HG03064 (cell line): ENCODE measurements at regions not wholly inside any gene's neighbourhood (a gene's known extent, or its start where the extent isn't known, plus 50 kb on each side); places are given as distances from the start of the nearest gene placed in this dataset.

Experiments used
- ATAC-seq: cut with Tn5 transposase; IDR thresholded peaks from one replicate; pipeline ENCODE4 v1.9.1; 2021; ENCODE audit warnings: low read depth; ENCODE audit not compliant: unreplicated experiment

DNA sequence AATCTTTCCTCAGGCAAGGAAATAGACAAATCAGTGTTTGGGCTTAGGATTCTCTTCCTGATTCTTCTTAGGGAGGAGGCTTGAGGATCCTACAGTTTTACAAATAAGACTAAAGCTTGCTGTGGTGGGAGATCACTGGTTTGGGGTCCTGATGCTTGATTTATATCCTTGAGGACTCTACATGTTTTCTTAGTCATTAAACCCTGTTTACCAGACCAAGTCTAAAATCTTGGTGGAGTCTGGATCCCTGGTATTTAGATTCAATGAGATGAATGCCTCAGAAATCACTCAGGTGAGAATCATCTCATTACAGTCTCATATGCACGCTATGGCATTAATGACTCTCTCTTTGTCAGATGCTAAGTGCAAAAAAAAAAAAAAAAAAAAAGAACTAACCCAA, 304.3 kb upstream of the SALL1 start:
- no peak for ATAC-seq

DNA sequence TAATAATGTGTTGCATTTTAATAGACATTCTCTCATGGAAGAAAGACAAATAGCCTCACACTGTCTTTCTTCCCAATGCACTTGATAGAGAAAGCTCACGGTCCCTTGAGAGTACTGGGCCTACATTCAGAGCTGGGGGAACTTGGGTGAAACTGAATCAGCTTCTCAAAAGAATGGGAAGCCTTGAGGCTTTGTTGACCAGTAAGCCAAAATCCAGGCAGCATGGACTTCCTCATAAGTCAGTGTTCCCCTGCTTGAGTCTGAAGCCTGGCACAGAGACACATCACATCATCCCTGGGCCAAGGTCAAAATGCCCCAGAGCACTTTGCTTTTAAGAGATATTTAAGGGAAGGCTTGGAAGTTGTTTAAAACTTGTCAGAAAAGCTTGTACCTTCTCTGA, 302.2 kb upstream of the SALL1 start:
- no peak for ATAC-seq

DNA sequence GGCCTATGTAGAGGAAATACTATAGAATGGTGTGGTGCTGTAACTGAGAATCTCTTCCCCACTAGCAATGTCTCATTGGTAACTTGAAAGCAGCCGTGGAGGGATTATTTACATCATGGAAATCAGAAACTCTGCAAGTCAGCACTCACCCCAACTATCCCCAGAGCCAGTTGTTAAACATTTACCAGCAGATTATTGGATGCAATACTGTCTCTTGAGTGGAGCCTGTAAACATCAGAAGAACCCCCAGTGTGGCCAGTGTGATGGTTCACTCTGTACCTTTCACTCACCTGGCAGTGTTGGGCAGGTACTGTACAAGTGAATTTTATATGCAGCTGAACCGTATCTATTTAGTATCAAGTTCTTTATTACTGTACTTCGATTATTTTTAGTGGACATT, 299.8 kb upstream of the SALL1 start:
- no peak for ATAC-seq

DNA sequence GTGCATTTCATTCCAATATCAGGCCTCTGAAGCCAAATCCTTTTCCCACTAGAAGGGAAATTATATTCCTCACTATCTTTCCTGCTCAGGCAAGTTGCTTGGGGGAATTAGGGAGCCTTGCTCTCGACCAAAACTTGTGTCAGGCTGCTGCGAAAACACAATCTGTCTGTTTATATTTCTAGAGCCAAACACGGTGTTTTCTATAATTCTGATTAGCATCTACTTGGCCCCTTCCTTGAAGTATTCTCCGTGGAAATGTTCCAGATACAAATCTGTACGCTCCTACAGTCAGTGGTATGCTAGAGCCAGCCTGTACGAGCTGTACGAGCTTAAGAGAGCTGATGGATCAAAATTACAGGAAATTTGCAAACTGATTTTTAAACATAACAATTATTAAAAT, 299.3 kb upstream of the SALL1 start:
- ATAC-seq, result no peak

DNA sequence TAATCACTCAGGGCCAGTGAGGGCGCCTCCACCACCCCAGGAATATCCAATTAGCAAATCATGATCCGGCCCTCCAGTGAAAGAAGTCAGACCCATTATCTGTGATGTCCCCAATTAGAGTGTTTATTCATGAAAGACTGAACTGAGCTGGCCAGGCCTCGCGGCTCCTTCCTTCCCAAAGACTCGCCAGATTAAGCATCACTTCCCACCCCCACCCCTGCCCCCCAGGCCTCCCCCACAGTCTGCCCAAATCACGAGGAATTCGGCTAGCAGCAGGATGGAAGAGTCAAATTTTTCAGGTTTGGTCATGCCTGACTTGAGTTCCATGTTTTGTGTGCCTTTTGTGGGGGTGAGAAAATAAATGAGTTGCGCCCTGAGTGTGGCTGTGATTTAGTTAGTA, 298.4 kb upstream of the SALL1 start:
- ATAC-seq, result no peak

DNA sequence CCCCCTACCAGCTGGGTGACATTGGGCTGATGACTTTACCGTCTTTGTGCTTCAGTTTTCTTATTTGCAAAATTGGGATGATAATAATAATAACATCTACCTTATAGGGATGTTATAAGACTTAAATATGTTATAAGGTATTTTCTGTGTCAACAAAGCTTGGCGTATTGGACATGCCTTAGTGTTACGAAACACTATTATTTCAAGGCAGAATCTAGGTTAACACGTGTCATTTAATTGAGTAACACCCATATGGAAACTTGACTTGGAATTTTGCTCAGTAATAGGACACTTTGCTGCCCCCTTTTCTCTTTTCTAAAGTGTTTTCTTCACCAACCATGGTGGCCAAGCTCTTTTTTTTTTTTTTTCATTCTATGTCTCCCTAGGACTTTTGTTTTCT, 294.2 kb upstream of the SALL1 start:
- ATAC-seq, result no peak

DNA sequence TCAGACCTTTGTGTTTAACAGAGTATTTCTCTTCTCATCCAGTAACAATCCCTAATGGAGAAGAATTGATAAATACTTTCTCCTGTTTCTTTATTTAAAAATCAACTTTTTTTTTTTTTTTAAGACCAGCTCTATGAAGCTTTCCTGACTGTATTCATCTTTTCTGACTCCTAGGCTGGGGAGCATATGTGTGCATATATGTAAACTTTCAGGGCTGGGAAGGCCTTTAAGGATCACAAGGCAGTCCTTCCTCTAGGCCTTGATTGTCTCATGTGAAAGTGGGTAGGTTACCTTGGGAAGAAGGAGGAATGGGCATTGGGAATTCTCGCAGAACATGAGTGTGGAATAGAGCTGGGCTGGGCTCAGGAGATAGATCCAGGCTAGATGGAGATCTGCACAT, 292.9 kb upstream of the SALL1 start:
- ATAC-seq, result no peak

DNA sequence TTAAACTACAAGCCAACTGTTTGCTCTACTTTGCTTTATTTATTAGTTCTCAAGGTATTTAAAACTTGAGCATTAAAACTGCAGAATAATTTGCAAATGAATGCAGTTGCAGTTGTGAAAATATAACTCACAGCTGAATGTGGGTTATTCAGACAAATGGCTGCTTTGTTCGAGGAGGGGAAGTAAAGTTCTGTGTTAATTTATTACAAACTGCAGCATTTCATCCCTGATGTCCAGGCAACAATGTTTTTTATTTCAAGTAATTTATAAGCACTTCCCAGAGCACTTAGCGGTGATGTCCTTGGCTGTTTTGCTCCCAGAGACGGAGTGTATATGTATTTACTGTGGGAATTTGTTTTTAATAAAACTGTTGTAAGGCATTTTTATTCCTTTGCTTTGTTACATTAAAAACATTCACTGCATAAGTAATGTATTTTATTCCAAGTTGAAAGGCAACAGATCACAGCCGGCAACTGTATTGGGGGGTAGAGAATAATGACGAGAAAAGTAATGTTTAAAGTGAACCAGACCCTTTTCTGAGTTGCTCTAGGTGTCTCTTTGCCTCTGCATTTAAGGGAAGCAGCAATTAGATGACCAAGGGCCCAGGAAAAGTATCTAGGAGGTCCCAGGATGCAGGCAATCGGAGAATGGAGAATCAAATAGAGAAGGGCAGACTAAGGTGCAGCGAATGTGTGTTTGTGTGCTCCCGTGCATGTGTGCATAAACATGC, 291.2 kb upstream of the SALL1 start:
- ATAC-seq, result no peak

DNA sequence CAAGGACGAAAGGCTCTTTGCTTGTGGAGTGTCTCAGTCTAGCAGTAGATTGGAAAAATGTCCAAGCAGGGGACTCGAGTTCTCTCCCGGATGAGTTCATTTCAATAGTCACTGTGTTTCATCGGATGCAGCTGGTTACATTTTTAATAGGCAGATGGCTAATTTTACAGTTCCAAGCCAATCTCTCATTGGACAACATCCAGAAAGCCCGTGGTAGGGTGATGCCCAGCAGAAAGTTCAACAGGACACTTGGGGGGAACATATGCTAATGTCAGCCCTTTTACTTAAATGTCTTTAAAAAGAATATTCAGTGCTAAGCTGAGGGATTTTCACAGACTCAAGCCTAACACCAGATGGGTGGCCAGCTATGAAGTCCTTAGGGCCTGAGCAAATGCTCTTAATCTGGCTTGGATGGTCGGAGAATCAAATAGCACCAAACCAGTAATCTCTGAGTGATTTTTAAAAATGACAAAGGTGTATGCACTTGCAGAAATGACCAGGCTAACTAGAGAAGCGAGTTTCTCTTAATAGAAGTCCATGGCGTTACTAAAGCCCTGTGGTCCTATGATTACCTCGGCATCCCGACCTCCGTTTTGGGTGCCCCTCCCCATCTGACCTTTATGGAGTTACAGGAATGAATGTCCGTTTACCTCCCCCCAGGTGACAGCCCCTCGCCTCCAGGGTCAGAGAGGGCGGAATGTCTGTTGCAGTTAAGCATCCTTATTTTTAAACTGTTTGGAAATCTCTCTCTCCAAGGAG, 289.2 kb upstream of the SALL1 start:
- ATAC-seq, result no peak

DNA sequence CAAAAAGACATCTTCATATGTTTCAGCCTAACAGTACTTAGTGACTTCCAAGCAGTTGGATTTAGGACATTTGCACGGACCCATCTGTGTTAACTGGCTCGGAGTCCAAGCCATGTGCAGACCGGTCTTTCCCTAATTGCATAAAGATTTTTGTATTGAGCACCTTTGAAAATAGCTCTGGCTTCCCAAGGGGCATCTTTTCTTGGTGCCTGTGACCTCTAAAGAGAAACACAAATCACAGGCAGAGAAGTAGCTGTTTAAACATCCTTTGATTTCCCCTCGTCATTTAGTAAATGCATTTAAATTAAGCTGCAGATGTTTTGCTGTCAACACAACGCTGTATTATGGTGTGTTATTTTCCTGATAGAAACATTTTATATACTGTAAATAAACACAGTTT, 288.2 kb upstream of the SALL1 start:
- ATAC-seq, result no peak

DNA sequence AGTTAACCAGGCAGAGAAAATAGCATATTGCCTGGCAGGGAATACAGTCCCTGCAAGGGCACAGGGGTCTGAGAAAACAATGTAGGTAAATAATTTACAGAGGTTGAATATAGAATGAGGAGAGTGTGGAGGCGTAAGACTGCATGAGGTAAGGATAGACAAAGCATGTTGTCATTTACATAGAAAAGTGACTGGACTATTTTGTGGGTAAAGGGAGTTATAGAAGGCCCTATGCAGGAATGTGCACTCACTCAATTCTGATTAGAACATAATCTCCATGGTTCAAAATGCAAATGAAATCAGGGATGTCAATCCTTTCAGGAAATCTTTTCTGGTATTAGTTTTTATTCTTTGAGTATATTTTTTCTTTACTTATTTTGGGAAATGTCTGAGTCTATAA, 285.7 kb upstream of the SALL1 start:
- no peak for ATAC-seq

DNA sequence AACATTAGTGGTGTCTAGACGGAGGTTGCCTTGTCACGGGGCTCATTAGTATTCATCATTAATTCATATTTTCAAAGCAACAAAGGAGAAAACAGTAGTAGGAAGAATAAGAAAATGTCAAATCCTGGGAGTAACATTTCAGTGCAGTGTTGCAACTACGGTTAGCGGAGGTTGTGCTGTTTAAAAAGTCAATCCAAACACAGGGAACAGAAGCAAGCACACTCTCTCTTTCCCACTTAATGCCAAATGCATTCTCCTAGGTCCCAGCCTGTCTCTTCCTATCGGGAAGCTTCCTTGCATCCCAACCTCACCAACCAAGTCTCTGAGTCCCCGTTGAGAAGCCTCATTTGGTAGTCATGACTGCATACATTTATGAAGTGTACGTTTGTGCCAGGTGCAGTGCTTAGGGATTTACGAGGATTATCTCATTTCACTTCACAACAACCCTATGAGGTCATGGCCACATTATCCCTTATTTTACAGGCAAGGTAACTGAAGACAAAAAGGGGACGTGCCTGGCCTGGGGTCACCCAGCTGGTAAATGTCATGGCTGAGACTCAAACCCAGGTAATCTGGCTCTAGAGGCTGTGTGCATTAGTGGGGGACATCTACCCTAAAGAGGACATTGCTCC, 283.6 kb upstream of the SALL1 start:
- no peak for ATAC-seq

DNA sequence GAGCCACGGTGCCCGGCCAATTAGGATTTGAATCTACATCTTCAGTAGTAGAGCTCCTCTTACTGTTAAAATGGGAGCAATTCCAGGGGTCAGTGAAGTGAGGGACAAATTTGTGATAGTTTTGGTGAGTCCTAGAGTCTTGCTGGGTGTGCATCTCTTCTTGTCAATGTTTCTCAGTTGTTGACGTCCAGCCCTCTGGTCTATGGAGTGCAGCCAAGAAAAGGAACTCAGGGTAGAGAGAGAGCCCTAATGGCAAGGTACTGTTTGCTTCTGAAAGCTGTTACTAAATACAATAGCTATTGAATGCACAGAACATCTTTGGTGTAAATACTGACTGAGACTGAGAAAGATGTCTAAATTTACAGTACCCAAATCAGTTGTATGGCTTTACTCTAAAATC, 282.5 kb upstream of the SALL1 start:
- ATAC-seq, result no peak

DNA sequence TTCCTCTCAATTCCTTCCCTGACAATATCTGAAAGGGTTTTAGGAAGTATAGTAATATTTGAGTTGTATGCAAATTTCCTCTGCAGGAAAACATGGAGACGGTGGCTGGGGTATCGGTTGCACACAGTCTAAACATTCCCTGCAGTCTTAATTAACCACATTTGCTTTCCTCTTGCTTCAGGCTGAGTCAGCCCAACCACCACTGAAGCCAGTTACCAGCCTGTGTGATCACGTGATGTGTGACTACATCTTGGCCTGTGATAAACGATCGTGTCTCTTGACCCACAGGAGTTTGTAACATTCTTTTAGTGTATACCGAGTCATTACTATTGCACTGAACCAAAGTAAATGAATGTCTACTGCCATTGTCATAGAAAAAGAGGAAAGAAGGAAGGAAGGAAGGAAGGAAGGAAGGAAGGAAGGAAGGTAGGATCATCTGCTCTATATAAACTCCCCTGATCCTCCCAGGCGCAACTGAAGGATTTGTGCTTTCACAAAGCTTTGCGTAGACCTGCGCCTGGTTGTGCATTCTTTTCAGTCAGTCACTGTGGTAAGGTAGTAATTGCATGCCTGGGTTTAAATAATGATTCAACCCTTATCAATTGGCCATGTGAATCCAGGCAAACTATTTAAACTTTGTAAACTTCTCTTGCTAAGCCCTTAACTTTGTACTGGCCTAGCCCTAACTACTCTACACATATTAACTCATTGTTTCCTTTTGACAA, 280.6 kb upstream of the SALL1 start:
- no peak for ATAC-seq

DNA sequence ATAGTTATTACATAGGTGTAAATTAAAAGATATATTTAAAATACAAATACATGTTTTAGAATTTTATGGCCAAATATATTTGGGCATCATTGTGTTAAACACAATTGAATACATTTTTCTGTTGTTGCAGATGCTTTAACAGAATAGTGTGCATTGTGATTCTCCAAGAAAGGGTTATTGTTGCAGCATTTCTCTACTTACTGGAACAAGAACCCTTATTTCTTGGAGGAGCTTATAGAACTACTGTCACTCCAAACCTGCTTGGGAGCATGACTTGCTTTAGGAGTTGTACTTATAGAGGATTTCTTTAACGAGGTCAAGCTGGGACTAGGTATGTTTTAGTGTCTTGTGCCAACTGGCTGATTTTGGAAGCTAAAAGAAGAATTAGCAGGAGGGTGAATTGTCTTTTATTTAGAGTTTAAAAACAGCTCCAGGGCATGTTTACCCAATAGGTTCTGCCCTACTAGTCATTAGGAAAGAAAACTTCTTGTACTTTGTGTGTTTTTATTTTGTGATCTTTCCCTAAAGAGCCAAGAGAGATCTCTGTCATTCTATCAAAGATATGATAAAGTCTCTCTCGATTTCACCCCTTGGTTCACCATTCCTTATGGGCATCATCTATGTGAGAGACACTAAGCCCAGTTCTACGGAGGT, 279.8 kb upstream of the SALL1 start:
- ATAC-seq, result no peak

DNA sequence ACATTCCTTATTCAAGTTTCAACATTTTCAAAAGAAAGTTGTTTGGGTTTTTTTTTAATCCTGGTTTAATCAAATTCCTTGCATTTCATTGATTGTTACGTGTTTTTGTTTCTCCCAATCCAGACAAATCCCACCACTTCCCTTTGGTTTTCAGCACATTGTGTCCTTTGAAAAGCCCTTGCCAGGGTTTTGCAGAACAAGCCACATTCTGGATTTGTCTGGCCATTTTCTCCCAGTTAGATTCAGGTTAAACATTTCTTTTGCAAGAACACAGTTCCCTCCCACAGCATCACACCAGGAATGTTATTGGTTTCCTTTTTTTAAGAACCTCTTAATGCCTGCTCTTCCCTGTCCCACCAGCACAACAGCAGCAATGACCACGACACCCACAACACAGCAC, 278.0 kb upstream of the SALL1 start:
- no peak for ATAC-seq

DNA sequence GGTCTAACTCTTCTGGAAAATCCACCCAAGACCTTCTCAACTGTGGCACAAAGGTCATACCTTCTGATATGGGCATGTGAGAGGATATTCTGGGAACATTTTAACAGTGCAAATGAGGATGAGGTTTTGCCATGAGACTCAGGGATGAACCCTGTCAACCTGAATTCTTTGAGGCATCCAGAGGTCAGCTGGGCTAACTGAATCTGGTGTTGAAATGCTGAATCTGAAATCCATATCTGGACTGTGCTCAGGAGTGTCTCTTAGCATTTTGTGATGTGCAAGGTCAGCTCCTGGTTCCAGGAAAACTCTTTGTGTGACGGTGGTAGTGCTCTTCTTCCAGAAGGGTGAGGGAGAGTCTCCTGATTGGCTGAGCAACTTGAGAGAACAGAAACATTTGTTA, 276.0 kb upstream of the SALL1 start:
- no peak for ATAC-seq

DNA sequence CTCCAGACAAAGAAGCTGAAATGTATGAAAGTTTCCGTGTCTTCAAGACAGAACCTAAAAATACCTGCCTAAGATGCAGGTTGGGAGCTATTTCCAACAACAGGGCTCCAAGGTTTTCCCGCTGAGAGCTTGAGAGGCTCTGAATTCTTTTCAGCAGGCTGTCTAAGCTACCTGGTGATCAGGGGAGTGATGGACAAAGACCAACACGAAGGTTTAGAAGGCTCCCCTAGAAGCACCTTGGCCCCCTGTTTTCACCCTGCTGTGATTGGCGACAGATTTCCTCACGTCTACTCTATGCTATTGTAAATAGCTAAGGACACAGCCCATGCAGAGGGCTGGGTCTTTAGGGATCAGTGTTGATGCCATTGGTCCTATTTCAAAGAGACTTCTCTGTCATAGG, 275.2 kb upstream of the SALL1 start:
- no peak for ATAC-seq

DNA sequence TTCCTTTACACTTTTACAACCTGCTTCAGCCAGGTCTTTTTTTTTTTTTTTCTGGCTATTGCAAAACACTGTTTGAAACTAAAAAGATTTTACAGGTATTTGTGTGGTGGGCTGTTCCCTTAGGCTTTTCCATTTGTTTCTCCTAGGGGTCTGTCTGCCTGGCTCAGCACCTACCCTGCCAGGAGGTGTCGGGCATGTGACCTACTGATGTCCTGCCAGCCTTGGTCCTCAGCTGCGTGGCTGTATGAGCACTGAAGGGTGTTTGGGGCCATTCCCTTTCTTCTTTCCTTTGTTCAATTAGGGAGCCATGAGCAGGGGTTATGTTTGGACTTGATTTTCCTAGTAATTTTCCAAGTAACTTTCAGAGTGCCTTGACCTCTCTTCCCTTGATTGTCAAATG, 269.2 kb upstream of the SALL1 start:
- no peak for ATAC-seq

DNA sequence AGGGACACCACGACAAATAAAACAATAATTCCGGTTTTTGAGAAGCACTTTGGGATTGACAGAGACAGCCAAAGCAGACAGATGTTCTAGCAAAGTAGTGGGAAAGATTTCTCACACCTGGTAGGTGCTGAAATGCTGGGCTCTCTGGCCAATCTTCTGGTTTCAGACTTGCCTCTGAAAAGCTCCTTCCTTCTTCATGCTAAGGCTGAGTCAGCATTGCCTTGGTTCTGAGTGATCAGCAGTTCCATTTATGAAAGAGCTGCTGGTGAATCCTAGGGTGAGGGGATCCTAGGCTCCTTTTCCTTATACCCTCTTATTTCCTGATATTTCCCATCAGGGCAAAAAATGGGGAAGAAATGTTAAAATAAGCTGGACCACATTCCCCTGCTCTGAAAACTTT, 268.7 kb upstream of the SALL1 start:
- ATAC-seq, result no peak

DNA sequence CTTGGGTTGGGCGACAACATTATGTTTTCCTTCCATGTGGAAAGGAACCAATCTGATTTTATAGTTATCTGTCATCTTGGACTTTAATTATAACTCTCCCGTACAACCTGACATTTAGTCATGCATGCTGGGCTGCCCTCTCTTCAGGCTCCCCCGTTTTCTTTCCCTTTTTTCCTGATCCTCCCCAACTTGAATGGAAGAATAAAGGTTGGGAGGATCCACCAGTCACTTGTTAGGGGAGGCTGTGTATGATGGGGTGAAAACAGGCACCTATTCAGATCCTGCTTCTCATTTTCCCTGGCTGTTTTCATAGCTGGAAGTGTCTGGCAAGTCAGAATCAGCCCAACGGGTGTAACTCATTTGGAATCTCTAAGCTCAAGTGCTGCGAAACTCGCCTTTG, 267.2 kb upstream of the SALL1 start:
- no peak for ATAC-seq
